ENCODE measurements at regions not wholly inside any gene's neighbourhood (a gene's known extent, or its start where the extent isn't known, plus 50 kb on each side); places are given as distances from the start of the nearest gene placed in this dataset.

DNA sequence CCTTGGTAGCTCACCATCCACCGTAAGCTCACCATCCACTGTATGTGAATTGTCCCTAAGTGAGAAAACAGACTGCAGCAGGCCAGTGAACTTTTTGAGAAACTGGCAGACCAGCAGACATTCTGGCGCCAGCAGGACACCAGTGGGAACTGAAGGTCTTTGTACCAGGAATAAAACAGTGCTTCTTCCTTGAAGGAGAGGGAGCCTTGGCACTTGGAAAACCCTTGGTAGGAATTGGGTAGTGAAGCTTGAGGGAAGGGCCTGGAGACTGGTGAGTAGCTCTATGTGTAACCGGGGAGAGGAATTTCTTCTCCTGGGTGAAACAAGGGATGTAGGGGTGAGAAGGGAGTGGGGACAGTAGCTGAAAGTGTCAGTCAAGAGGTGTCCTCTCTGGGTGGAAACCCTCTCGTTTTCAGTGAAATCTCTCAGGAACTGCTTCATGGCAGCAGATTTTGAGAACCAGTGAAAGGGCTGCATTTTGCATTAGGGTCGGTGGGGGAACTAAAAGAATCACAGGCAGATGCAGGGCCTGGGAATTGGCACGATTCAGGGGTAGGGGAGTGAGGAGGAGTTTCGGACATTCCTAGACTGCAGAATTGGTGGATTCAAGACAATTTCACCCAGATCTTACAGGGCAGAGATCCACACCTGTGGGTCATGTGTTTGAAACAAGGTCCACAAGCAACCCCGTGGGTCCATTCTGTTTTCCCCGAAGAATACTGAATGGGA lies 131.5 kb upstream of the DLX2 start:
- FAIRE-seq: no peak

More for the DNA sequence above, 131.5 kb upstream of the DLX2 start:
- no peak overlapping the region for H4K8ac ChIP-seq (ENCODE audit: extremely low read depth, insufficient read depth, low read length)
- peak overlapping the region; percentile 50 for H2BK15ac ChIP-seq (ENCODE audit: low read length)
- H3K23me2 ChIP-seq (ENCODE audit: low read depth, low read length): peaks cover 11% of the 10 kb centered on the region; the same call in 1 of the 2 replicates
- TF ChIP-seq CTBP2 (IDR thresholded peaks at IDR 0.05; ENCODE audit: borderline replicate concordance, insufficient read depth, insufficient read length, low read length) (peak; percentile 8), NRF1 (IDR thresholded peaks at IDR 0.05; ENCODE audit: low read depth, low read length) (no peak), EGR1 (IDR thresholded peaks at IDR 0.05; ENCODE audit: borderline replicate concordance, low read depth, low read length) (no peak), CHD2 (IDR thresholded peaks at IDR 0.05; ENCODE audit: low read length) (no peak), NANOG (IDR thresholded peaks at IDR 0.05; ENCODE audit: insufficient read depth, low read depth, low read length, poor library complexity, severe bottlenecking) (no peak), RNF2 (IDR thresholded peaks at IDR 0.05; ENCODE audit: borderline replicate concordance, low read depth, low read length, missing control alignments, poor library complexity, severe bottlenecking) (no peak)
- H2BK12ac ChIP-seq (ENCODE audit: low read depth, low read length): peak overlapping the region; percentile 53; the same call in 1 of the 2 replicates
- H2BK20ac ChIP-seq (ENCODE audit: low read length): peak overlapping the region; percentile 56; the same call in 1 of the 2 replicates
- no peak overlapping the region for H3K4ac ChIP-seq (replicated peaks; ENCODE audit: insufficient read length, low read depth, low read length)
- H2BK5ac ChIP-seq (ENCODE audit: low read depth, low read length): peak overlapping the region; percentile 13; the same call in 1 of the 2 replicates
- peak overlapping the region; percentile 79 to 92 for H3K4me2 ChIP-seq (ENCODE audit: insufficient read depth in 1 of 2, low read depth in 2 of 2, low read length in 2 of 2)
- no peak overlapping the region for H3K23ac ChIP-seq (ENCODE audit: insufficient read length)
- no peak overlapping the region for H3K27ac ChIP-seq (ENCODE audit: low read depth, low read length)
- no peaks in the 10 kb centered on the region for H4K20me1 ChIP-seq (replicated peaks in 1 of 2; ENCODE audit: control insufficient read depth in 1 of 2, insufficient read depth in 2 of 2, low read length in 2 of 2)
- no peaks in the 10 kb centered on the region for H3K79me2 ChIP-seq (ENCODE audit: control insufficient read depth in 1 of 2, insufficient read depth in 2 of 2, low read length in 2 of 2)
- 0 out of 7 replicates have a peak overlapping the region, but pooled peaks of 1 of the 4 experiments have one; percentile 19 for H3K9ac ChIP-seq (replicated peaks in 1 of 4; ENCODE audit: extremely low read depth in 1 of 4, low read depth in 3 of 4, low read length in 3 of 4)
- no peaks in the 10 kb centered on the region for H3K9me3 ChIP-seq (ENCODE audit: insufficient read depth in 2 of 2, low read depth in 1 of 2, low read length in 1 of 2)
- H4K5ac ChIP-seq (ENCODE audit: insufficient read length, low read depth, low read length): no peak overlapping the region
- peak overlapping the region; percentile 52; the same call in 1 of the 2 replicates for H2AFZ ChIP-seq (ENCODE audit: low read length)
- H2BK120ac ChIP-seq (replicated peaks; ENCODE audit: low read depth, low read length): peak overlapping the region; percentile 4
- DNase-seq (ENCODE audit: low read depth in 1 of 2, low spot score in 2 of 2): no peak
- H4K91ac ChIP-seq (replicated peaks; ENCODE audit: insufficient read length, low read length): peak overlapping the region; percentile 63
- H3K18ac ChIP-seq (ENCODE audit: extremely low read depth, low read length): peak overlapping the region; percentile 52
- no peak overlapping the region for H2AK5ac ChIP-seq (ENCODE audit: low read depth, low read length)
- no peaks in the 10 kb centered on the region for H3K79me1 ChIP-seq (ENCODE audit: low read depth, low read length)
- 39% methylated on average over 9 of the region's 9 CpGs; no CpG with 5 or more reads in 1 of the 2 experiments for WGBS, 2 experiments (ENCODE audit: extremely low coverage in 1 of 2, insufficient coverage in 1 of 2, insufficient read length in 1 of 2, insufficient replicate concordance in 2 of 2, low coverage in 1 of 2, low lambda C conversion rate in 2 of 2, missing lambda C conversion rate in 1 of 2)
- H3K4me3 ChIP-seq (ENCODE audit: extremely low read depth in 1 of 4, insufficient read depth in 2 of 4, low read depth in 3 of 4, low read length in 4 of 4): peak overlapping the region; percentile 44 to 64 (median 53); a peak in 6 of 8 replicates
- CTCF ChIA-PET (ENCODE audit: partially characterized antibody): interaction anchor here (0.8 to 2.0 kb wide), 6 partner anchors 13 to 248 kb away, joined by 3 to 12 read pairs (median 3); no protein-coding TSS in a partner anchor
- no peaks in the 10 kb centered on the region for H3K36me3 ChIP-seq (ENCODE audit: control insufficient read depth in 2 of 4, insufficient read depth in 4 of 4, low read length in 3 of 4)
- peak overlapping the region; percentile 13 for H3K56ac ChIP-seq (replicated peaks; ENCODE audit: insufficient read length, low read depth, low read length)
- peaks cover 0 to 28% (median 17%) of the 10 kb centered on the region in 4 experiments; a peak in 5 of 7 replicates for H3K27me3 ChIP-seq (replicated peaks in 1 of 4; ENCODE audit: control insufficient read depth in 3 of 4, extremely low read depth in 1 of 4, insufficient read depth in 3 of 4, low read length in 3 of 4)
- POLR2A ChIA-PET (ENCODE audit: partially characterized antibody): interaction anchor here (0.8 to 2.9 kb wide), 4 partner anchors 20 to 218 kb away, joined by 3 to 12 read pairs (median 4); partner anchors contain the start of gene ITGA6
- peaks cover 3 to 20% (median 16%) of the 10 kb centered on the region in 4 experiments; a peak in 6 of 7 replicates for H3K4me1 ChIP-seq (replicated peaks in 1 of 4; ENCODE audit: control insufficient read depth in 3 of 4, insufficient read depth in 4 of 4, low read length in 3 of 4)
- no peak overlapping the region for H3K14ac ChIP-seq (ENCODE audit: insufficient read length)
